Activated CD4-positive, alpha-beta T cell treated with anti-CD3 and anti-CD28 coated beads, Interleukin-2, amount 10 ng/mL, durations not matched to agents 24 days and 14 days (primary cell): ENCODE measurements at regions not wholly inside any gene's neighbourhood (a gene's known extent, or its start where the extent isn't known, plus 50 kb on each side); places are given as distances from the start of the nearest gene placed in this dataset.

ENCODE experiments used
- DNase-seq: peaks from one replicate; pipeline ENCODE4 v3.0.0; 2022
- H3K27ac Mint-ChIP-seq: one replicate; pipeline ENCODE4 v1.8.0; 2022; ENCODE audit warnings: mild to moderate bottlenecking, mixed read lengths
- H3K27me3 Mint-ChIP-seq: one replicate; pipeline ENCODE4 v1.8.0; 2022; ENCODE audit warnings: mixed read lengths
- H3K36me3 Mint-ChIP-seq: one replicate; pipeline ENCODE4 v1.8.0; 2022; ENCODE audit warnings: low read depth, mild to moderate bottlenecking, mixed read lengths
- H3K4me1 Mint-ChIP-seq: one replicate; pipeline ENCODE4 v1.8.0; 2021; ENCODE audit warnings: mixed read lengths
- H3K4me3 Mint-ChIP-seq: one replicate; pipeline ENCODE4 v1.8.0; 2022; ENCODE audit warnings: mild to moderate bottlenecking, moderate library complexity, mixed read lengths
- H3K9me3 Mint-ChIP-seq: one replicate; pipeline ENCODE4 v1.8.0; 2021; ENCODE audit warnings: mixed read lengths
- intact Hi-C: fragments of 100-400 bp; cut with micrococcal nuclease; formaldehyde crosslinking; loops from one replicate; pipeline ENCODE4 v1.15.1; 2023

DNA sequence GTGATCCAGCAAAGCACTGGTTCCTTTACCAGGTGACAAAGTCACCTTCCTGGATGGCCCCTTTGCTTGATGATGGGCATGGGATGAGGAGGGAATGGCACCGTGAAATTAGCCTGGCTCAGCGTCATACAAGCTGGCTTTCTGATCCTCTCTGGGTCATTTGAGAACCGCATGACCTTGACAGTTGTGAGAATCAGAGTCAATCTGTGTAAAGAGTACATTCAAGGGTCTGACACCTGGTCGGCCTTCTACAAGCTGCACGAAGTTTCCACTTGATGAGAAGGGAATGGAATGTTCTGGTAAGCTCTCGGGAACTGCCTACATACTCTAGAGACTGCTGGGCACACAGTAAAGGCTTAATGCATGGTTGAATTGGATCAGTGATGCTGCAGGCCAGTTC, 319.8 kb upstream of the TLE3 start:
- H3K4me1 Mint-ChIP-seq: no peaks in the 10 kb centered on the region
- H3K4me3 Mint-ChIP-seq: no peak overlapping the region
- peaks cover 7% of the 10 kb centered on the region for H3K9me3 Mint-ChIP-seq

DNA sequence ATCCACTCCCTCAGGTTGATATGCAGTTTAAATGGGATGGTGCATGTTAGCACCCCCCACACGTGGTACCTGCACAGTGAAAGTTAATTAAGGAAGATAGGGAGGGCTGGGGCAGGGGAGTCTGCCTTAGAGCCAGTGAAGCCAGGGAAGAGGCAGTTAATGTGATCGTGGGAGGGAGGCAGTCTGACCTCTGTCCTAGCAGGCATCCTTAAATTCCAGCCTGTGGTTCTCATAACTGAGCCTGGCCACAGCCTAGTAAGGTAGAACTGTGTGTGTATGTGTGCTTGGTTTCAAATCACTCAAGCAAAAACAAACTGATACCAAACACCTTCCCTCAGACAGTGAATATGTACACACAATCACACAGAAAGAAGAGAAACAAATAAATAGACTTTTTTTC, 319.1 kb upstream of the TLE3 start:
- H3K9me3 Mint-ChIP-seq: peaks cover under 1% of the 10 kb centered on the region
- no peaks in the 10 kb centered on the region for H3K4me1 Mint-ChIP-seq
- intact Hi-C loops: no loop called here
- H3K27me3 Mint-ChIP-seq: peaks cover 50% of the 10 kb centered on the region
- no peak overlapping the region for H3K27ac Mint-ChIP-seq
- no peaks in the 10 kb centered on the region for H3K36me3 Mint-ChIP-seq
- no peak overlapping the region for H3K4me3 Mint-ChIP-seq
- no peak for DNase-seq

More for the DNA sequence above, 319.8 kb upstream of the TLE3 start:
- H3K27ac Mint-ChIP-seq: no peak overlapping the region
- no peak for DNase-seq
- no peaks in the 10 kb centered on the region for H3K36me3 Mint-ChIP-seq
- intact Hi-C loops: no loop called here
- H3K27me3 Mint-ChIP-seq: peaks cover 56% of the 10 kb centered on the region

DNA sequence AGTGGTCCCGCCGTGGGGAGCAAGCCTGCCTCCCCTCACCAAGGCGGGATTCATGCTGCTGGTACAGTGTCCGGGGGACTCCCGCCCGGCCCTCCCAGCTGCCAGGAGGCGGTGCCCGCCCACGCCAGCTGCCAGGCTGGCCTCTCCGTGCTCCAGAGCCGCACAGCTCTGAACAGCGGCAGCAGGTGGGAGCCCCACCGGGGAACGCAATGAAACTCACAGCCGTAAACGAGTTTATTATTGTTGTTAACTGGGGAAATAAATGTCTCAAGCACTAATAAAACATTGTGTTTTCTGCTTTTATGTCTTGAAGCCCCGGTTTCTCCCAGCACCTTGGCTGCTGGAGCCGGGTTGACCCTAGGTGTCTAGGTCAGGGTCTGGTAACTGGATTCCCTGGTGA, 317.7 kb upstream of the TLE3 start:
- no peak for DNase-seq
- no peaks in the 10 kb centered on the region for H3K36me3 Mint-ChIP-seq
- intact Hi-C loops: no loop called here
- no peak overlapping the region for H3K4me3 Mint-ChIP-seq
- peaks cover 46% of the 10 kb centered on the region for H3K27me3 Mint-ChIP-seq
- H3K27ac Mint-ChIP-seq: no peak overlapping the region
- no peaks in the 10 kb centered on the region for H3K4me1 Mint-ChIP-seq
- no peaks in the 10 kb centered on the region for H3K9me3 Mint-ChIP-seq

DNA sequence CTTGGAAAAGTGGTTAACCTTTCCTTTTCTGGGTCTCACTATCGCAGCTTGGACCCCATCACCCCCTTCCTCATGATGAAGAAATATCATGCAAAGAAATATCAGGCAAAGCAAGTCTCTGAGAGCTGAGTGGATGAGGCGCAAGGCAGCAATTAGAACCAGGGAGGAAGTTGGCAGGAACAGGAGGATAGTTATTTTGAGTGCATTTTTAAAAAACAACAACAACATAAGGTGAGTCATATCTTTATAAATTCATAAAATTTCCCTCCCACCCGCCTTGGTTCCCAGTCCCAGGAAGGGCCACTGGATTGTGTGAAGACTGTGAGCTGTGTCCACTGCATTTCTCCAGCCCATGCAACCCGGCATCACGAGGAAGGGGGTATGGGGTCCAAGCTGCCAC, 316.9 kb upstream of the TLE3 start:
- Mint-ChIP-seq H3K36me3 (no peaks in the 10 kb centered on the region), H3K27me3 (peaks cover 42% of the 10 kb centered on the region), H3K4me1 (no peaks in the 10 kb centered on the region), H3K9me3 (no peaks in the 10 kb centered on the region), H3K4me3 (no peak overlapping the region), H3K27ac (no peak overlapping the region)
- DNase-seq: no peak
- intact Hi-C loops: no loop called here

DNA sequence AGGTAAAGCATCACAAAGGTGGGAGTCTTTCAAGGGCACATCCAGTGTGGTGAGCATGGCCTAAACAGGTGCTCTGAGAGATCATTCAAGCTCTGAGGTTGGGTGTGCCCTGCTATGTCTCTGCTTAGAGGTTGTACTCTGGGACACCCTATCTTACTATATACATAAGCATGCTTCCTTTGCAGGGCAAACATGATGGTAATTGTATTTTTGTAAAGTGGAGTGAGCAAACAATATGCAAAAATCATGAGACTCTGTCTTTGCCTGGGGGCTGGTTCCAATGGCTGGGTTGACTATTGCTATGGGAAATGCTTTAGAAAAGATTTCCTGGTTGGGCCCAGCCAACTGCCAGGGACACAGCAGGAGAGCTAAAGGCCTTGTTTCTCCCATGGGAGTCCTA, 315.1 kb upstream of the TLE3 start:
- H3K36me3 Mint-ChIP-seq: no peaks in the 10 kb centered on the region
- intact Hi-C loops: no loop called here
- H3K4me1 Mint-ChIP-seq: no peaks in the 10 kb centered on the region
- H3K27ac Mint-ChIP-seq: no peak overlapping the region
- peaks cover 37% of the 10 kb centered on the region for H3K27me3 Mint-ChIP-seq
- H3K4me3 Mint-ChIP-seq: no peak overlapping the region
- peaks cover 7% of the 10 kb centered on the region for H3K9me3 Mint-ChIP-seq
- DNase-seq: no peak

DNA sequence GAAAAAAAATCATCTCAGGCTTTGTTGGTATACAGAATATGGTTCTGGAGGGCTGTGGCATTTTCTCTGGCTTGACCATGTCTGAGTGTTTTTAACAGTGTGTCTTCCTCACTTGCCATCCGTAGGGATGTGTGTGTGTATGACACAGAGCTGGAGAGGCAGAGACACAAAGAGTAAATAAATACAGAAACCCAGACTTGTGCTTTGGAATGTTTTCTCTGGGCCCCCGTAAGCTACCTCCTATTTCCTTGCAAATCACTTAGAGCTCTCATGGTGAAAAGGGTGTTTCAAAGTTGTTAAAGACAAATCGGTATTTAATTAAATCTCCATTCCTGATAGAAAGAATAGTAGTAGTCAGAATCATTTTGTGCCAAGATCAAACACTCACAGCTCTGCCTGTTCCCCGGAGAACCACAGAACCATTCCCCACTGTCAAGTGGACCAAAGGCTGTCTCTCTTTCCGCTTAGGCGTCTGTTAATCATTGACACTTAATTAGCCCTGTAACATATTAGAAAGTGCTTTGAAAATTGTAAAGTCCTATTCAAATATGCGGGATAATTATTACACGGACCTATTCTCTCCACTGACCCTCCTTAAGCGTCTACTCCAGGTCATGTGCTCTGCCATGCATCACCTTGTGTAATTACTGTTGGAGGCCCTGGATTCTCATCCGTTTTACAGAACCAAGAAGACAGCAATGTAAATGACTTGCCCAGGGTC, 313.6 kb upstream of the TLE3 start:
- peaks cover 12% of the 10 kb centered on the region for H3K9me3 Mint-ChIP-seq
- H3K27me3 Mint-ChIP-seq: peaks cover 34% of the 10 kb centered on the region
- no peak for DNase-seq

DNA sequence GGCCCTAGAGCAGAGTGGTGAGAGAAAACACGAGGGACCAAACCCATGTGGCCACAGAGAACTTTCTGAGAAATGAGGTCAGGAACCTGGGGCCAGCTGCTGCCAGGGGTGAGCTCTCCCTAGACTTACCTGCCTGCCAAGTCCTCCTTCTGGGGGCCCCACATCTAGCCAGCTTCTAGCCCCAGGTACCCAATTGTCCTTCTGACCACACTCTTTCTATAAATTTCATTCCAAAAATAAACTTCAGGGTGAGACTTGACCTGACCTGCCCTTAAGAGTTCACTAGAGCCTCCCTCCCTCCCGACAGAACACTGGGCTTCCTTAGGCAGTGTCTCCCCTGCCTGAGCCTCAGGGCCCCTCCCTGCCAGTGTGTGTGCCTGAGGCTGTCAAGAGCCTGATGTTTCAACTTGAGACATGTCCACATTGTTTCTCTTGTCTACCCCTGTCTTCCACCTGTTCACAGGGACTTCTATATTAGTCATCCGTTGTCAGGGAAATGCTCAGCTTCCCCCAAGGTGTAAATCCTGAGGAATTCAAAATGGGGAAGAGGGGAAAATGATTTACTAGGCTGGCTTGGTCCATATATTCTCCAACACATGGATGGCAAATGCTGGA, 312.8 kb upstream of the TLE3 start:
- intact Hi-C loops: no loop called here
- Mint-ChIP-seq H3K9me3 (peaks cover 12% of the 10 kb centered on the region), H3K27ac (no peak overlapping the region), H3K4me3 (no peak overlapping the region), H3K36me3 (no peaks in the 10 kb centered on the region), H3K4me1 (no peaks in the 10 kb centered on the region), H3K27me3 (peaks cover 31% of the 10 kb centered on the region)
- no peak for DNase-seq

More for the DNA sequence above, 313.6 kb upstream of the TLE3 start:
- intact Hi-C loops: no loop called here
- Mint-ChIP-seq H3K4me3 (no peak overlapping the region), H3K27ac (no peak overlapping the region), H3K4me1 (no peaks in the 10 kb centered on the region), H3K36me3 (no peaks in the 10 kb centered on the region)

DNA sequence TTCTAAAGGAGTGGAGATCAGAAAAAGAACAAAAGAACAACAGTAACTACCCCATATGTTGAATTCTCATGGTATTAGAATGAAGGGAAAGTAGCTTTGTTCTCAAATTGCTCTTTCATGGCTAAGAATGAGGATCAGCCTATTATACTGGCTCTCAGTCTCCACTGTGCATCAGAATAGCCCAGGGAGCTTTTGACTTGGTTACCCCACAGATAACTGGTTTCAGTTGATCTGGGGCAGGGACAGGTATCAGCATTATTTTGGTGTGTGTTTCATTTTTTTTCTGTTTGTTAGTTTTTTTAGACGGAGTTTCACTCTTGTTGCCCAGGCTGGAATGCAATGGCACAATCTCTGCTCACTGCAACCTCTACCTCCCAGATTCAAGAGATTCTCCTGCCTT, 311.7 kb upstream of the TLE3 start:
- peaks cover 12% of the 10 kb centered on the region for H3K9me3 Mint-ChIP-seq
- intact Hi-C loops: no loop called here
- DNase-seq: no peak
- no peaks in the 10 kb centered on the region for H3K4me1 Mint-ChIP-seq
- H3K4me3 Mint-ChIP-seq: no peak overlapping the region
- H3K27me3 Mint-ChIP-seq: peaks cover 33% of the 10 kb centered on the region
- H3K27ac Mint-ChIP-seq: no peak overlapping the region
- no peaks in the 10 kb centered on the region for H3K36me3 Mint-ChIP-seq

DNA sequence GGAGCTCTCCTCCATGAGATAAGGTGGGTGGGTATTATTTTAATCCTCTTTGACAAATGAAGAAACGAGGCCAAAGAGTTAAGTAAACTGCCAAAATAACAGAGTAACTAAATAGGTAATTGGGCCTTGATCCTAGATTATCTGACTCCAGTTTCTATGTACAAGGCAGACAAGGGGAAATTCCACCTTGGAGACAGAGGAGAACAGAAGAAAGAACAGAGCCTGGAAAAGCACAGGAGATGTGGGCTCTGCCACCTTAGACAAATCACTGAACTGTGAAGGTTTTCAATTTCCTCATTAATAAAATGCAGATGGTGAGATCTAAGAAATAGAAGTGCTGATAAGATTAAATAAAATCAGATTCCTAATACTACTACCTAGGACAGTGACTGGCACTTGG, 310.2 kb upstream of the TLE3 start:
- H3K36me3 Mint-ChIP-seq: no peaks in the 10 kb centered on the region
- H3K4me1 Mint-ChIP-seq: no peaks in the 10 kb centered on the region
- peaks cover 35% of the 10 kb centered on the region for H3K27me3 Mint-ChIP-seq
- H3K4me3 Mint-ChIP-seq: no peak overlapping the region
- H3K27ac Mint-ChIP-seq: no peak overlapping the region
- peaks cover 12% of the 10 kb centered on the region for H3K9me3 Mint-ChIP-seq
- intact Hi-C loops: no loop called here
- DNase-seq: no peak

DNA sequence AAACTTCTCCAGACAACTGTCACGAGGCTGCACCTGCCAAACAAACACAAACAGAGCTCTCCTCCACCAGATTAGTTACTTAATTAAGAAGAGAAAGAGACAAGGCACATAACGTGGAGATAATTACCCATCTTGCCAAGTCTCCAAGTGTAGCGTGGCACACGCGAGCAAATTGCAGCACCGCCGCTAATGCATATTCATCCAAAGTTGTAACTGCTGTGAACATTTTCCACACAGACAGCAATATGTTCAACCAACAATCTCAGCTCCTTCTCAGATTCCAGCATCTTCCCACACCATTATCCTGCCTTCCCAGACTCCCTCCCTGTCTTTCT, 309.6 kb upstream of the TLE3 start:
- Mint-ChIP-seq H3K36me3 (no peaks in the 10 kb centered on the region), H3K27ac (no peak overlapping the region), H3K4me1 (no peaks in the 10 kb centered on the region), H3K27me3 (peaks cover 39% of the 10 kb centered on the region), H3K9me3 (peaks cover 12% of the 10 kb centered on the region), H3K4me3 (no peak overlapping the region)
- intact Hi-C loops: no loop called here
- no peak for DNase-seq

DNA sequence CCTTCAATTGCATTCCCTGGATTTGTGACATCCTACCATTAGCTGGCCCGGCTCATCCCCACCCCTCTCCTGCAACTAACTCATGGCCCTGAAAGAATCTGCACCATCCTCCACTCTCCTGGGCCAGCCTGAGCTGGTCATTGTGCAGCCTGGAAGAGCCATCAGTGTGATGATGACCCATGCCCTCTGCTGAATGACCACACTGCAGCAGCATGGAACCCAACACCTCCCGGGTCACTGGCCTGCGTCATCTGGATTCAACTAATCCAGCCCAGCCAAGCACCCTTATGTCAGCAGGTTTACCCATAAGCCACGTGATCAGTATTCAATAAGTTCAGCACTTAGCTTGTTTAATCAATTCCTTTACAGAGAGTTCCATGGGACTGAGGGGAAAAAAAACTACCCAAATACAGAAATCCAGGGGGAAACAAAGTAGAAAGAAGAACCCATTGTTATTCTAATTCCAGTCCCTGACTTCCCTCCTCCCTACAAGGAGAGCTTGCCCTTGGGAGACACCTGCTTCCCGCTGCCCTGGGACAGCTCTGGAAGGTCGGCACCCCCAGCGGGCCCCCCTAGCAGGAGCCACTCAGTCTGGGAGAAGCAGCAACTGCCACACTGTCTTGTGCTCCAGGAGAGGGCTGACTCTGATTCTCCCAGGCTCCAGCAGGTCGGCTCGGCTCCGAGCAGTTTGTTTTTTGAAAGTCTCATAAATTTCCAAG, 309.1 kb upstream of the TLE3 start:
- Mint-ChIP-seq H3K4me1 (no peaks in the 10 kb centered on the region), H3K36me3 (no peaks in the 10 kb centered on the region), H3K4me3 (no peak overlapping the region), H3K27ac (no peak overlapping the region), H3K27me3 (peaks cover 42% of the 10 kb centered on the region), H3K9me3 (peaks cover 12% of the 10 kb centered on the region)
- intact Hi-C loops: no loop called here
- DNase-seq: no peak

DNA sequence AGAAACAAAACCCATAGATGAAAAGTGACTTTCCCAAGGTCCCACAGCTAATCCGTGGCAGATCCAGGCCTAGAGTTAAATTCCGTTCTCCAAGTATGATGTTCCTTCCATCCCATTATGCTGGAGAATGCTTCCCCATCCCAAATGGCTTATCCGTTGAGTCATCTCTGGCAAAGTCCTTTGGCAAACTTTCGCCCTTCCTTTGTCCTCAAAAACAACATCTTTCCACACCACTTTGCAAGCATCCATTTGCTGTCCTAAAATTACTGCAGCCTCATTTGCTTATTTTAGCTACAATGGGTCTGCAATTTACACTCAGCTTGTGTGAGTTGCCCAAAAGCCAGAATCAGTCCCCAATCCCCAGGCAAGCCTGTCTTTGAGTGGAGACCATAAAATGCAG, 304.0 kb upstream of the TLE3 start:
- H3K36me3 Mint-ChIP-seq: no peaks in the 10 kb centered on the region
- H3K9me3 Mint-ChIP-seq: no peaks in the 10 kb centered on the region
- H3K27ac Mint-ChIP-seq: no peak overlapping the region
- intact Hi-C loops: no loop called here
- DNase-seq: no peak
- H3K4me3 Mint-ChIP-seq: no peak overlapping the region
- H3K27me3 Mint-ChIP-seq: peaks cover 37% of the 10 kb centered on the region
- H3K4me1 Mint-ChIP-seq: no peaks in the 10 kb centered on the region

DNA sequence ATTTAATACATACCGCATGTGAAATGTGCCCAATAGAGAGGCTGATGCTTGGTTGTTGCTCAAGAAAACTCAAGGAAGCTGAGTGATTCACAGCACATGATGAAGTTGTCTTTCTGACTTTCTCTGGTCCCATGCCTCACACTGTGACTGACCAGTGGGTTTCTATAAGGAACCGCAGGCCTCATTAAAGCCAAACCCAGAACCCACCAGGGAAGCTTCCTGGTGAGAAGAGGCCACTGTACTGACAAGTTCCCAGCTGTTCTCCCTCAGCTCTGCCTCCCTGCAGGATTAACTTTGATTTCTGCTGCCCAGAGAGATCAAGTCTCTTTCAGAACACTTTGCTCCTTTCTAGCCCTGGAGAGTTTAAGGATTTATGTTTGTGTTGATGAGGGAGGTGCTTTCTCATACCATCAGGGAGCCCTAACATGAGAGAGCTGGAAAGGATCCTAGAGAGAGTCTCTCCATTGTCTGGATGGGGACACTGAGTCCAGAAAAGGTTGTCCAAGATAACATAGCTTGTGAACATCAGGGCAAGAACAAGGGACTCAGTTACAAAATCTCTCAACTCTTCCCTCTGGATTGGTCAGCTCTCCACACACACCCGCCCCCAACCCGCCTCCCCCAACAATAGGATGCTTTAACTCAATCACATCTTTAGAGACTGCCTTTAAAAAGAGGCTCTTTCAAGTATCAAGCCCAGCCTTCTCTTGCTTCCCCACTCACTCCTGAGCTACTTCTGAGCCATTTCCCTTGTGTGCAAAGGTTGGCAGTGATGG, 303.2 kb upstream of the TLE3 start:
- no peak for DNase-seq
- H3K4me1 Mint-ChIP-seq: no peaks in the 10 kb centered on the region
- H3K4me3 Mint-ChIP-seq: no peak overlapping the region
- H3K27me3 Mint-ChIP-seq: peaks cover 39% of the 10 kb centered on the region
- H3K9me3 Mint-ChIP-seq: no peaks in the 10 kb centered on the region
- intact Hi-C loops: no loop called here
- no peak overlapping the region for H3K27ac Mint-ChIP-seq
- no peaks in the 10 kb centered on the region for H3K36me3 Mint-ChIP-seq

DNA sequence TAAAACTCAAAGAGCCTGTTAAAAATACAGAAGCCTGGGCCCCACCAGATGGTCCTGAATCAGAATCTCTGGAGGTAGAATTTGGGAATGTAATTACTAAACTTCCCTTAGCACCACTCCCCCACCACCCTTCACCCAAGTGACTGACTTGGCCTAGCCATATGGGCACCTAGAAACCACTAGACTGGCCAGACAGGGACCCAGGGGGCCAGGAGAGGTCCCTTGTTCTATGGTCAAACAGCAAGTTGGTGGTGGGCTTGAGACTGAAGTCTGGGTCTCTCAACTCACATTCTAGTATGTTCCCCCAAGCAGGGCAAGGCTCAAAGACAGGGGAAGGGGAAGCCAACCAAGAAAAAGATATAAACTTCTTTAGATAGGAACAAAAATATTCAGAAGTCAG, 301.5 kb upstream of the TLE3 start:
- intact Hi-C loops: no loop called here
- no peak for DNase-seq
- H3K27ac Mint-ChIP-seq: no peak overlapping the region
- peaks cover 42% of the 10 kb centered on the region for H3K27me3 Mint-ChIP-seq
- H3K4me1 Mint-ChIP-seq: no peaks in the 10 kb centered on the region
- no peaks in the 10 kb centered on the region for H3K36me3 Mint-ChIP-seq
- H3K9me3 Mint-ChIP-seq: no peaks in the 10 kb centered on the region
- no peak overlapping the region for H3K4me3 Mint-ChIP-seq
